Epidermal melanocyte (primary cell): ENCODE measurements at regions not wholly inside any gene's neighbourhood (a gene's known extent, or its start where the extent isn't known, plus 50 kb on each side); places are given as distances from the start of the nearest gene placed in this dataset.
"Not testable (repeated sequence)": the region's sequence is repeated elsewhere in the genome, so short reads cannot be mapped to it uniquely, and the experiment has no call there.

Experiments used
- DNase-seq: peaks from one replicate; pipeline ENCODE4 v3.0.0; 2011; ENCODE audit warnings: low spot score; ENCODE audit not compliant: insufficient read length

DNA sequence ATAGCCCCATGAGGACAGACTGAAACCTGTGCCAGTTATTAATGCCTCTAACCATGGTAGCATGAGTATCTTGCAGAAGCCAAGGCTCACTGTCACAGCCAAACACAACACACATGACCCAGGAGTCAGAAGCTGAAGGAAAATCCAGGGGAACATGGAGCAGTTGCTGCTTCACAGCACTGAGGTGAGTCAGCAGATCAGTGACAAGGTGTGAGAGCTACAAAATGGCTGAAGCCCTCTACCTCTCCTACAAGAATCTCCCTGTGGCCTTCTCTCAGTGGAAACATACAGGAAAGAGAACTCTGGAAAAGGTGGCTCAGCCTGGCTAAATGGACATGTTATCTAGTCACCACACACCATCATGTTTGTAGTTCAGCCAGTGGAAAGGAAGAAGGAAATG is 93.5 kb downstream of the NAB1 start:
- no peak for DNase-seq

GRCh38 chr2:190744041-190744440 is 95.2 kb downstream of the NAB1 start:
- no peak for DNase-seq

GRCh38 chr2:190746971-190747761 is 98.3 kb downstream of the NAB1 start:
- no peak for DNase-seq

DNA sequence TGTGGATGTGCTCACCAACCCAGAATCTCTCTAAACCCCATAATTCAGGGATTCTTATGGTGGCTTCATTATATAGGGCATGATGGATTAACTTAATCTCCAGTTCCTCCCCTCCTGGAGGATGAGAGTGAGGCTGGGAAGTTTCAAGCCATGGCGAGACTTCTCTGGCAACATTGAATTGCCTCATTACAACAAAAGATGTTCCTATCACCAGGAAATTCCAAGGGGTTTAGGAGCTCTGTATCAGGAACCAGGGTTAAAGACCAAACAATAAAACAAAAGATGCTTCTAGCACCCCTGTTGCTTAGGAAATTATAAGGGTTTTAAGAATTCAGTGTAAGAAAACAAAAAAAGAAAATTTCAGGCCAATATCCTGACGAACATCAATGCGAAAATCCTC is 100.1 kb downstream of the NAB1 start:
- no peak for DNase-seq

DNA sequence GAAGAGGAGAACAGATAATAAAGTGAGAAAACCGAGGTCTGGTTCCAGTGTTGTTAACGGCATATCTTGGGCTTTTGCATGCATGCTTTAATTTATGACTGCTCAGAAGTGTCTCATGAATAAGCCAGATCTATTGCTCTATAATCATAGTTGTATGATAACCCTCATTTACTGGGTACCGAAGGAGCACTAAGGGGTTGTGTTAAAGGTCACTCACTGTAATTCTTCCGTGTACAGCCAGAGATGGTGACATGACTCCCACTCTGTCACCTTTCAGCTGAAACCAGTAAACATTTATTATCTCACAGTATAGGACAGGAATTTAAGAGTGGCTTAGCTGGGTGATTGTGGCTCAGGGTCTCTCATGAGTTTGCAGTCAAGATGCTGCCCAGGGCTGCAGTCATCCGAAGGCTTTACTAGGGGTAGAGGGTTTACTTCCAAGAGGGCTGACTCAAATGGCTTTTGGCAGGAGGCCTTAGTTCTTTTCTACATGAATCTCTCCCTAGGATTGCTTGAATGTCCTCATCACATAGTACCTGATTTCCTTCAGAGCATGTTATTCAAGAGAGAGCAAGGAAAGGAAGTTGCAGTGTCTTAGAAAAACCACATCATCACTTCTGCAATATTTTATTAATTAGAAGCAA is 107.0 kb downstream of the NAB1 start:
- no peak for DNase-seq

DNA sequence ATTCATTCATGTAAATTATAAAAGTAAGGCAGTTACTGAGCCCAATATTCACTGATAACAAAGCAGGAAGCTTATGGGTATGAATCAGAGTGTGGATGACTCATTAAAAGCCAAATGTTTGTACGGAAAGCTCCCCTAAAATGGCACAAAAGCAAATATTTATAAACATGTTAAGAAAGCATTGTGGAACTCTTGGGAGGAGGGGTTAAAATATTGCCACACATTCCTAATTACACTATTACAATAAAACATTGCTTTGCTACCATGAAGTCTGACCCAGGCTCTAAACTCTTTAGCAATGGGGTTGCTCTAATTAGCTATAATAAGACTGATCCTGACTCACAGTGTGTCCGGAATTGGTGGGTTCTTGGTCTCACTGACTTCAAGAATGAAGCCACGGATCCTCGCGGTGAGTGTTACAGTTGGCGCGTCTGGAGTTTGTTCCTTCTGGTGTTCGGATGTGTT is 110.9 kb downstream of the NAB1 start:
- peak; percentile 59 for DNase-seq

- DNase-seq = not testable (repeated sequence)
Measured at GRCh38 chr2:190760353-190761150, 111.7 kb downstream of the NAB1 start.

DNA sequence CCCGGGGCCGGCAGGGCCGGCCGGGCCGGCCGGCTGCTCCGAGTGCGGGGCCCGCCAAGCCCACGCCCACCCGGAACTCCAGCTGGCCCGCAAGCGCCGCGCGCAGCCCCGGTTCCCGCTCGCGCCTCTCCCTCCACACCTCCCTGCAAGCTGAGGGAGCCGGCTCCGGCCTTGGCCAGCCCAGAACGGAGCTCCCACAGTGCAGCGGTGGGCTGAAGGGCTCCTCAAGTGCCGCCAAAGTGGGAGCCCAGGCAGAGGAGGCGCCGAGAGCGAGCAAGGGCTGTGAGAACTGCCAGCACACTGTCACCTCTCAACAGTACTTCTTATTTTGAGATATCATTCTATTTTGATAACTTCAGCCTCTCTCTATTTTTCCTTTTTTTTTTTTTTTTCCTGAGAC is 112.3 kb downstream of the NAB1 start:
- not testable (repeated sequence) for DNase-seq

- DNase-seq = no peak
Measured at GRCh38 chr2:190762566-190762965, 113.7 kb downstream of the NAB1 start.

DNA sequence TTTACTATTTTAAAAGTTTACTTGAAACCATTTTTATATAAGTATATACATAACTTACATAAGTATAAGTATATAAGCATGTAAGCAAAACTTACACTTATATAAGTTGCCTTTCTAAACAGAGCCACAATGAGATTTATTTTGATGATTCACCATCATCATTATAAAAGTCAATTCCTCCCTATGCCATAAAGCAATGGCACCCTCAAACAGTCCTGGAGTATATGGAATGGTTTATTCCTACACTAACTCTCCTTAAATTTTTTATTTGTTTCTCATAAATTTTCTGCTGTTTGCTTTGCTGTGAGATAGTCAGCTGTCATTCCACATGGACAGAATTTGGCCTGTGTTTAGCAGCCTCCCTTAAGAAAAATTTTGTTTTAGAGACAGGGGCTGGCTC is 114.2 kb downstream of the NAB1 start:
- no peak for DNase-seq

- DNase-seq = no peak
Measured at GRCh38 chr2:190763901-190764514, 115.1 kb downstream of the NAB1 start.

GRCh38 chr2:190765386-190766173 is 115.0 kb upstream of the GLS start:
- no peak for DNase-seq

DNA sequence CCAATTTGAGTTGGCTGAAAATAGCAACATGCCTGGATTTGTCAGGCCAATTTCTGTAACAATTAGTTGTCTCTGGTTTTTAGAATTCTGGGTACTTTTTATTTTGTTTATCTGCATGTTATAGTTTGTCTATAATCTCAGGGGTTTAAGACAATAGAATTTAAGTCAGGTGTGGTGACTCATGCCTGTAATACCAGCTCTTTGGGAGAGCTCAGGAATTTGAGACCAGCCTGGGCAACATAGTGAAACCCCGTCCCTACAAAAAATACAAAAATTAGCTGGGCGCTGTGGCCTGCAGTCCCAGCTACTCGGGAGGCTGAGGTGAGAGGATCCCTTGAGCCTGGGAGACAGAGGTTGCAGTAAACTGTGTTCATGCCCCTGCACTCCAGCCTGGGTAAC is 114.4 kb upstream of the GLS start:
- DNase-seq = no peak

- no peak for DNase-seq
Measured at GRCh38 chr2:190766595-190766994, 114.0 kb upstream of the GLS start.

- no peak for DNase-seq
Measured at GRCh38 chr2:190767821-190768220, 112.8 kb upstream of the GLS start.

DNA sequence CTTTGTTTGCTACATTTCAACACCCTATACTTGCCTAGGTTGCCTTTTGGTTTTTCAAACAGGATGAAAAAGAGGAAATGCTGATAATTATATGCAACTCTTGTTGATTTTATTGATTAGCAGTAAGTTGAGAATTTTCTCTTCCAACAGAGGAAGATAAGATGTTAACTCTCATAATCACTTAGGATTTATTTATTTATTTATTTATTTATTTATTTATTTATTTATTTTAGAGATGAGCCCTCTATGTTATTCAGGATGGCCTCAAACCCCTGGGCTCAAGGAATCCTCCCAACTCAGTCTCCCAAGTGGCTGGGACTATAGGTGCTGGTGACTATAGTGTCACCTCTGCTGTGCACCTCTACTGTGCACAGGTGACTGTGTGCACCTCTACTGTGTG is 111.4 kb upstream of the GLS start:
- no peak for DNase-seq

GRCh38 chr2:190771726-190772125 is 108.9 kb upstream of the GLS start:
- no peak for DNase-seq

DNA sequence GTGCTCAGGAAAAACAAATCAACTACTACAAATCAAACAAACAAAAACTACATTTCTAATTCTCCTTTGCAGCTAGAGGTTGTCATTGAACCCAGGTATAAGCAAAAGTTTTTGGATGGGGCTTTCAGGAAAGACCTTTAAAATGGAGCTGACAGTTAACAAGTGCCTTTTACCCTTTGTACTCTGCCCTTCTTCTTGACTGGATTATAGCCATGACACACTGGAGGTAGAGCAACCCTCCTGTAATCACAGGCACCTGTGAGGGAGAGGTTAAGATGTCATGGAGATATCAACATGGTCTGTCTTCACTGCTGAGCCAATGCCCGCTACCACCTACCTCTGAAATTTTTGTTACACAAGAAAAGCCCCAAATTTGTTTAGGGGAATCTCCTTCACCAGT is 100.0 kb upstream of the GLS start:
- no peak for DNase-seq

DNA sequence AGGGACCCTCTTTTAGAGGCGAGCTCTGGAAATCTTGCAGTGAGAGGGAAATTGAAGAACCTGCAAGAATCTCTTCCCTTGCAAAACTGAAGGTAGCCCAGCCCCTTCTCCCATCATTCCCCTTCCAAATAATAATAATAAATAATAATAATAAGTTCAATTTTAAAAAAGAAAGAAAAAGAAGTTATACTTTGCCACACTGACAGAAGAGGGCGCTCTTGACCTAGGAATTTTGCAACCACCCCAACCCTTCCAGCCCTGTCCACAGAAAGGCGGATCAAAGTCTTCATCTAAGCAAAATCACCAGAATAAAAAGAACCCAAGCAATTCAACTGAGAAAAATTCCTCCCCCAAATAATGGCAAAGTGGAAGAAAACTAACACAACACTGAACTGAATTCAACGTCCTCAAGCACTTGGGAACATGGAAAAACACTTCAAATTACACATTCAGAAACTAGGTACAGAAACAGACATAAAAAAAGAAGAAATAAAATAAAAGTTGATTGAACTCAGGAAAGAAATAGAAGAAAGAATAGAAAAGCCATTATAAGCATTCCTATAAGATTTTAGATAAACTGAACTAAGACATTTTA is 98.9 kb upstream of the GLS start:
- peak; percentile 84 for DNase-seq

DNA sequence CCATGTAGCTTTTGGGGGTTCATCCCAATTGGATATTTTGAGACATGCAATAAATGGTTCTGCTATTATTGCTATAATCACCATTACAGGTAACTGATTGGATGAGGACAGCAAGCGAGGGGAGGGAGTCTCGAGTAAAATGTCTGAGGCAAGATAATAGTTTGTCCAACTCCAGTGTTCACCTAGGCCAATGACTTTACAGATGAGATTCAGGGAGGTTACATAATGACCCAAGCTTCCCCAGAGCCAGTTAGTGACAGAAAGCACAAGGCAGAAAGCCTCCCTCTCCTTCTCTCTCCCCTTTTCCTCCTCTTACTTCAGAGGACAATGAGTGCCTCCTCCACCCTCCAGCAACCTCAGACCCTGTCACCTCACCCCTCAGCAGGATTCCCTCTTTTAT is 98.4 kb upstream of the GLS start:
- DNase-seq = no peak
